Keratinocyte (primary cell): ENCODE measurements at regions not wholly inside any gene's neighbourhood (a gene's known extent, or its start where the extent isn't known, plus 50 kb on each side); places are given as distances from the start of the nearest gene placed in this dataset.

ENCODE experiments used
- DNase-seq: peaks from one replicate; pipeline ENCODE4 v3.0.0-alpha.2; 2011; ENCODE audit warnings: low read depth, missing footprints, low spot score
- FAIRE-seq: peaks from 2 replicates; lab custom pipeline; 2011; peaks lifted over from hg19 to GRCh38; lab: Jason Lieb, UNC
- H2AFZ ChIP-seq: 2 replicates; pipeline ENCODE4 v1.6.0; 2012; ENCODE audit warnings: low read length, control low read depth, inconsistent platforms; ENCODE audit not compliant: control insufficient read depth
- H3K27ac ChIP-seq: 2 replicates; pipeline ENCODE4 v1.5.1; 2011; ENCODE audit warnings: low read length; ENCODE audit not compliant: control insufficient read depth, insufficient read depth
- H3K27me3 ChIP-seq: 3 replicates; pipeline ENCODE4 v1.6.0; 2011; ENCODE audit warnings: low read length; ENCODE audit not compliant: control insufficient read depth, insufficient read depth; ENCODE audit errors: extremely low read depth
- H3K36me3 ChIP-seq, 2 experiments: 2 replicates in 1 of 2; 3 replicates in 1 of 2; pipeline ENCODE4 v1.5.1; 2011; ENCODE audit warnings: low read length in 2 of 2, mild to moderate bottlenecking in 1 of 2; ENCODE audit not compliant: control insufficient read depth in 2 of 2, insufficient read depth in 2 of 2; ENCODE audit errors: extremely low read depth in 1 of 2
- H3K4me1 ChIP-seq: 3 replicates; pipeline ENCODE4 v1.5.1; 2011; ENCODE audit warnings: low read length; ENCODE audit not compliant: control insufficient read depth, insufficient read depth; ENCODE audit errors: extremely low read depth
- H3K4me2 ChIP-seq: 3 replicates; pipeline ENCODE4 v1.6.0; 2011; ENCODE audit warnings: low read depth, low read length; ENCODE audit not compliant: control insufficient read depth, insufficient read depth; ENCODE audit errors: extremely low read depth
- H3K4me3 ChIP-seq, 3 experiments: fragments of 200-600 bp in 1 of 3; sonication (generic) in 1 of 3; 2 replicates in 2 of 3; 3 replicates in 1 of 3; pipeline ENCODE4 v1.5.1; 2011 to 2016; ENCODE audit warnings: low read length in 3 of 3, mild to moderate bottlenecking in 3 of 3, control low read depth in 2 of 3, inconsistent platforms in 1 of 3, low read depth in 1 of 3, mixed read lengths in 1 of 3, mixed run types in 1 of 3, moderate library complexity in 1 of 3; ENCODE audit not compliant: control insufficient read depth in 2 of 3, insufficient read depth in 2 of 3; ENCODE audit errors: extremely low read depth in 1 of 3
- H3K79me2 ChIP-seq: 2 replicates; pipeline ENCODE4 v1.6.0; 2012; ENCODE audit warnings: low read length; ENCODE audit not compliant: control insufficient read depth, insufficient read depth
- H3K9ac ChIP-seq: 3 replicates; pipeline ENCODE4 v1.6.0; 2011; ENCODE audit warnings: low read length; ENCODE audit not compliant: control insufficient read depth, insufficient read depth; ENCODE audit errors: extremely low read depth
- H3K9me1 ChIP-seq: 3 replicates; pipeline ENCODE4 v1.6.0; 2011; ENCODE audit warnings: low read length; ENCODE audit not compliant: control insufficient read depth, insufficient read depth; ENCODE audit errors: extremely low read depth
- H3K9me3 ChIP-seq: 2 replicates; pipeline ENCODE4 v1.5.1; 2012; ENCODE audit warnings: low read depth, low read length; ENCODE audit not compliant: control insufficient read depth
- H4K20me1 ChIP-seq: 3 replicates; pipeline ENCODE4 v1.6.0; 2011; ENCODE audit warnings: low read length; ENCODE audit not compliant: control insufficient read depth, insufficient read depth; ENCODE audit errors: extremely low read depth
- EZH2 ChIP-seq: IDR thresholded peaks from one replicate; pipeline ENCODE4 v1.6.1; 2012; ENCODE audit warnings: inconsistent platforms, mild to moderate bottlenecking, low read length, moderate library complexity
- dilution Hi-C: fragments of 300-500 bp; cut with MboI; formaldehyde crosslinking; loops from one replicate; pipeline ENCODE4 v1.7.0; 2020; ENCODE audit warnings: low sequenced_read_pairs; ENCODE audit not compliant: extremely low pct_ligation_motif_present
- TF ChIP-seq, protein P1 (sequence below), 3 experiments: IDR thresholded peaks in 1 of 3; conservative IDR thresholded peaks in 1 of 3; optimal IDR thresholded peaks in 1 of 3; 2 replicates in 2 of 3; 3 replicates in 1 of 3; pipeline versions ENCODE3 to v1.5.1; 2011; ENCODE audit warnings: low read length in 3 of 3, mild to moderate bottlenecking in 3 of 3, moderate library complexity in 2 of 3, control low read depth in 1 of 3, inconsistent platforms in 1 of 3; ENCODE audit not compliant: insufficient read depth in 2 of 3; ENCODE audit errors: extremely low read depth in 1 of 3

DNA sequence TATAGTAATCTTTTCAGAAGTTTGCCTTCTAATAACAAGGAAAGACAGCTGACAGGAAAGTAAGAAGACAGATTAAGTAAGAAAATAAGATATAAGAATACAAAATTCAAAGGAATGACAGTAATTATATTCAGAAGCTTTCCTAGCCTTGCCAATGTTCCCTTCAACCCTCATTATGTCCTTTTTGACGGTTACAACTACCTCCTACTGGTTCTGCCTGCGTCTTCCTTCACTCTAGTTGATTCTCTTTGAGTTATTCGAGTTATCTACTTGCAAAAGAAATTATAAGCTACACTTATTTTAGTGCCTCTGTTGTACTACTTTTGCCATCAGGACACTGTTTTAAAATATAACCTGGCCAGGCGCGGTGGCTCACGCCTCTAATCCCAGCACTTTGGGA is 218.9 kb upstream of the GYPC start:
- no peak overlapping the region for H3K4me3 ChIP-seq
- no peak overlapping the region for H3K27ac ChIP-seq
- H2AFZ ChIP-seq = no peak overlapping the region
- H3K36me3 ChIP-seq = no peaks in the 10 kb centered on the region
- no peaks in the 10 kb centered on the region for H3K9me1 ChIP-seq
- DNase-seq (no peak), FAIRE-seq (no peak)
- dilution Hi-C loops = no loop called here
- no peak overlapping the region for H3K4me2 ChIP-seq
- no peak overlapping the region for H3K9ac ChIP-seq
- TF ChIP-seq, protein P1, sequence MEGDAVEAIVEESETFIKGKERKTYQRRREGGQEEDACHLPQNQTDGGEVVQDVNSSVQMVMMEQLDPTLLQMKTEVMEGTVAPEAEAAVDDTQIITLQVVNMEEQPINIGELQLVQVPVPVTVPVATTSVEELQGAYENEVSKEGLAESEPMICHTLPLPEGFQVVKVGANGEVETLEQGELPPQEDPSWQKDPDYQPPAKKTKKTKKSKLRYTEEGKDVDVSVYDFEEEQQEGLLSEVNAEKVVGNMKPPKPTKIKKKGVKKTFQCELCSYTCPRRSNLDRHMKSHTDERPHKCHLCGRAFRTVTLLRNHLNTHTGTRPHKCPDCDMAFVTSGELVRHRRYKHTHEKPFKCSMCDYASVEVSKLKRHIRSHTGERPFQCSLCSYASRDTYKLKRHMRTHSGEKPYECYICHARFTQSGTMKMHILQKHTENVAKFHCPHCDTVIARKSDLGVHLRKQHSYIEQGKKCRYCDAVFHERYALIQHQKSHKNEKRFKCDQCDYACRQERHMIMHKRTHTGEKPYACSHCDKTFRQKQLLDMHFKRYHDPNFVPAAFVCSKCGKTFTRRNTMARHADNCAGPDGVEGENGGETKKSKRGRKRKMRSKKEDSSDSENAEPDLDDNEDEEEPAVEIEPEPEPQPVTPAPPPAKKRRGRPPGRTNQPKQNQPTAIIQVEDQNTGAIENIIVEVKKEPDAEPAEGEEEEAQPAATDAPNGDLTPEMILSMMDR (optimal IDR thresholded peaks at IDR 0.05 in 1 of 3, IDR thresholded peaks at IDR 0.05 in 1 of 3, conservative IDR thresholded peaks at IDR 0.05 in 1 of 3; ENCODE audit: extremely low read depth in 1 of 3, insufficient read depth in 2 of 3, low read length in 3 of 3) = no peak
- no peak for TF ChIP-seq EZH2
- no peaks in the 10 kb centered on the region for H3K4me1 ChIP-seq
- no peaks in the 10 kb centered on the region for H3K9me3 ChIP-seq
- no peaks in the 10 kb centered on the region for H4K20me1 ChIP-seq
- no peaks in the 10 kb centered on the region for H3K27me3 ChIP-seq
- no peaks in the 10 kb centered on the region for H3K79me2 ChIP-seq

DNA sequence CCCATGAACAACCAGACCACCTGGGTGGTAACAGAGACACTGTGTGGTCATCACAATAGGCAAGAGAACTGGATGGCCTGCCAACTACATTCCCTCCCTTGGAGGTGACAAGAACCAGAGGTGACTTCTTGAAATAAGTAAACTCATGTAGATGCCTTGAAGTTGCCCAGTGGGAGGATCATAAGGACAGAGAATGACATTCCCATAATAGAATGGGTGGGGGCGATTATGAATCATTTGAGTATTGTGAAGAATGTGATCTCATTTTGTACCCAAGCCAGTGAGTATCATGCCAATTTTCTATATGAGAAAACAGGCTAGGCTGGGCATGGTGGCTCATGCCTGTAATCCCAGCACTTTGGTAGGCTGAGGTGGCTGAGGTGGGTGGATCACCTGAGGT is 211.4 kb upstream of the GYPC start:
- no peaks in the 10 kb centered on the region for H3K9me1 ChIP-seq
- TF ChIP-seq, protein P1 (optimal IDR thresholded peaks at IDR 0.05 in 1 of 3, IDR thresholded peaks at IDR 0.05 in 1 of 3, conservative IDR thresholded peaks at IDR 0.05 in 1 of 3; ENCODE audit: extremely low read depth in 1 of 3, insufficient read depth in 2 of 3, low read length in 3 of 3) = no peak
- no peak for TF ChIP-seq EZH2
- dilution Hi-C loops = no loop called here

More for the DNA sequence above, 211.4 kb upstream of the GYPC start:
- no peaks in the 10 kb centered on the region for H3K9me3 ChIP-seq
- no peak overlapping the region for H3K4me3 ChIP-seq
- no peak overlapping the region for H2AFZ ChIP-seq
- H3K27me3 ChIP-seq = no peaks in the 10 kb centered on the region
- no peaks in the 10 kb centered on the region for H4K20me1 ChIP-seq
- FAIRE-seq = no peak
- no peak overlapping the region for H3K27ac ChIP-seq
- no peaks in the 10 kb centered on the region for H3K4me1 ChIP-seq
- no peak for DNase-seq
- H3K4me2 ChIP-seq = no peak overlapping the region
- H3K36me3 ChIP-seq = no peaks in the 10 kb centered on the region
- H3K79me2 ChIP-seq = no peaks in the 10 kb centered on the region
- no peak overlapping the region for H3K9ac ChIP-seq
